A549 (cell line): ENCODE measurements at regions not wholly inside any gene's neighbourhood (a gene's known extent, or its start where the extent isn't known, plus 50 kb on each side); places are given as distances from the start of the nearest gene placed in this dataset.

Source experiments
- CHD2 ChIP-seq: fragments of 150-350 bp; IDR thresholded peaks from 2 replicates; pipeline ENCODE4 v1.6.1; 2014; ENCODE audit warnings: low read length; ENCODE audit not compliant: partially characterized antibody
- CTCF ChIP-seq: fragments of >200 bp; sonication (Bioruptor Twin); formaldehyde crosslinking; IDR thresholded peaks from 3 replicates; pipeline ENCODE4 v1.5.1; 2016
- E2F6 ChIP-seq: IDR thresholded peaks from 2 replicates; pipeline ENCODE4 v1.6.1; 2012; ENCODE audit warnings: low read depth, borderline replicate concordance
- ELK1 ChIP-seq: fragments of 150-350 bp; IDR thresholded peaks from 2 replicates; pipeline ENCODE4 v1.6.1; 2014; ENCODE audit warnings: low read depth, mild to moderate bottlenecking, low read length
- HEYL ChIP-seq: fragments of 250-450 bp; sonication (Bioruptor Pico); IDR thresholded peaks from 2 replicates; pipeline ENCODE4 v1.8.0; 2021; ENCODE audit warnings: mild to moderate bottlenecking, moderate library complexity
- MAX ChIP-seq: IDR thresholded peaks from 2 replicates; pipeline ENCODE4 v1.6.1; 2012
- MYC ChIP-seq: IDR thresholded peaks from 2 replicates; pipeline ENCODE4 v1.6.1; 2012; ENCODE audit warnings: mild to moderate bottlenecking, inconsistent platforms, low read length, improper control_type of control experiment, borderline replicate concordance
- RAD21 ChIP-seq, 2 experiments: fragments of >200 bp in 1 of 2; sonication (Bioruptor Twin) in 1 of 2; formaldehyde crosslinking in 1 of 2; IDR thresholded peaks in 1 of 2; conservative IDR thresholded peaks in 1 of 2; 2 replicates in 1 of 2; 3 replicates in 1 of 2; pipeline ENCODE4 v1.6.1; 2012 to 2018; ENCODE audit warnings: inconsistent platforms in 1 of 2
- REST ChIP-seq: fragments of 200-600 bp; sonication (generic); IDR thresholded peaks from 2 replicates; pipeline ENCODE4 v1.6.1; 2016; ENCODE audit warnings: antibody characterized with exemption, mild to moderate bottlenecking, moderate library complexity
- RFX5 ChIP-seq: fragments of 450-650 bp; IDR thresholded peaks from 2 replicates; pipeline ENCODE4 v1.7.1; 2014; ENCODE audit warnings: antibody characterized with exemption, mild to moderate bottlenecking, moderate library complexity

GRCh38 chr16:73383195-73383987, 335.5 kb upstream of the ZFHX3 start:
- TF ChIP-seq MAX (no peak), ELK1 (no peak), E2F6 (no peak), REST (no peak), RAD21 (conservative IDR thresholded peaks at IDR 0.05 in 1 of 2, IDR thresholded peaks at IDR 0.05 in 1 of 2) (no peak), CTCF (no peak), MYC (no peak), RFX5 (no peak), CHD2 (no peak), HEYL (no peak)
